ENCODE measurements at regions not wholly inside any gene's neighbourhood (a gene's known extent, or its start where the extent isn't known, plus 50 kb on each side); places are given as distances from the start of the nearest gene placed in this dataset.

DNA sequence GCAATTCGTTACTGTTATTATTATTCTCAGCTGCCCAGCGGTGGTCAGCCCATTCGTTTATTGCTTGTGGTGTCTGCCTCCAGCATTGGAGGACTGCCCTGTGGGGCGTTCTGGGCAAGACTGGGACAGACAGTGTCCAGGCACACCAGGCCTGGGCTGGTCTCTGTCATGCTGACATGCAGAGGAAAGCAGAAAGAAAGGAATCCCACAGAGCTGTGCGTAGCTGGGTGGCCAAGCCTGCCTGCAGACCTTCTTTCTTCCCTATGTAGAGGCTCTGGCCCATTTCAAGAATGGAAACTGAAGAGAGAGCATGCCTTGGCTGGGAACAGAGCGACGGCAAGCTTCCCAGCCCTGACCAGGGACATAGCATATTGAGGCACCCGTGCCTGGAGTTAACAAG, 525.3 kb upstream of the TBX3 start:
- Mint-ChIP-seq H3K4me3 (no peak overlapping the region), H3K27me3 (ENCODE audit: low read depth in 3 of 3) (peaks cover 0 to 2% (median 2%) of the 10 kb centered on the region in 3 donors), H3K36me3 (no peaks in the 10 kb centered on the region), H3K27ac (no peak overlapping the region), H3K4me1 (no peaks in the 10 kb centered on the region), H3K9me3 (peaks cover 0 to 6% (median 2%) of the 10 kb centered on the region in 7 donors)
- Histone ChIP-seq H3K4me3 (replicated peaks in 1 of 3; ENCODE audit: low read depth in 2 of 3, low read length in 3 of 3) (no peak overlapping the region), H3K27ac (ENCODE audit: low read depth in 1 of 2, low read length in 2 of 2) (no peak overlapping the region), H3K9me3 (replicated peaks in 1 of 2; ENCODE audit: control insufficient read depth in 1 of 2, insufficient read depth in 1 of 2, low read length in 2 of 2) (no peaks in the 10 kb centered on the region), H4K20me1 (ENCODE audit: insufficient read depth, low read length) (no peaks in the 10 kb centered on the region), H3K79me2 (ENCODE audit: insufficient read depth, low read length) (no peaks in the 10 kb centered on the region), H3K9ac (ENCODE audit: insufficient read depth, low read length, poor library complexity, severe bottlenecking) (no peak overlapping the region), H3K27me3 (ENCODE audit: control insufficient read depth in 2 of 2, insufficient read depth in 2 of 2, low read length in 2 of 2) (no peaks in the 10 kb centered on the region), H3K4me2 (replicated peaks; ENCODE audit: extremely low read depth, low read length, poor library complexity, severe bottlenecking) (no peak overlapping the region), H3K36me3 (replicated peaks in 1 of 2; ENCODE audit: control insufficient read depth in 1 of 2, insufficient read depth in 2 of 2, low read length in 2 of 2) (no peaks in the 10 kb centered on the region), H2AFZ (ENCODE audit: insufficient read depth, low read depth, low read length, poor library complexity, severe bottlenecking) (no peak overlapping the region), H3K4me1 (ENCODE audit: control insufficient read depth in 1 of 2, insufficient read depth in 2 of 2, low read length in 2 of 2) (no peaks in the 10 kb centered on the region)
- no peak for DNase-seq
- intact Hi-C loops (cut with micrococcal nuclease) = no loop called here
- TF ChIP-seq, protein P1, sequence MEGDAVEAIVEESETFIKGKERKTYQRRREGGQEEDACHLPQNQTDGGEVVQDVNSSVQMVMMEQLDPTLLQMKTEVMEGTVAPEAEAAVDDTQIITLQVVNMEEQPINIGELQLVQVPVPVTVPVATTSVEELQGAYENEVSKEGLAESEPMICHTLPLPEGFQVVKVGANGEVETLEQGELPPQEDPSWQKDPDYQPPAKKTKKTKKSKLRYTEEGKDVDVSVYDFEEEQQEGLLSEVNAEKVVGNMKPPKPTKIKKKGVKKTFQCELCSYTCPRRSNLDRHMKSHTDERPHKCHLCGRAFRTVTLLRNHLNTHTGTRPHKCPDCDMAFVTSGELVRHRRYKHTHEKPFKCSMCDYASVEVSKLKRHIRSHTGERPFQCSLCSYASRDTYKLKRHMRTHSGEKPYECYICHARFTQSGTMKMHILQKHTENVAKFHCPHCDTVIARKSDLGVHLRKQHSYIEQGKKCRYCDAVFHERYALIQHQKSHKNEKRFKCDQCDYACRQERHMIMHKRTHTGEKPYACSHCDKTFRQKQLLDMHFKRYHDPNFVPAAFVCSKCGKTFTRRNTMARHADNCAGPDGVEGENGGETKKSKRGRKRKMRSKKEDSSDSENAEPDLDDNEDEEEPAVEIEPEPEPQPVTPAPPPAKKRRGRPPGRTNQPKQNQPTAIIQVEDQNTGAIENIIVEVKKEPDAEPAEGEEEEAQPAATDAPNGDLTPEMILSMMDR (IDR thresholded peaks at IDR 0.05) = no peak
- WGBS (ENCODE audit: insufficient coverage) = 84% methylated on average over 8 of the region's 8 CpGs

- Mint-ChIP-seq H3K36me3 (no peaks in the 10 kb centered on the region), H3K27ac (no peak overlapping the region), H3K9me3 (peaks cover 0 to 6% (median 2%) of the 10 kb centered on the region in 7 donors), H3K4me3 (no peak overlapping the region), H3K27me3 (ENCODE audit: low read depth in 3 of 3) (peaks cover 0 to 3% (median 2%) of the 10 kb centered on the region in 3 donors), H3K4me1 (no peaks in the 10 kb centered on the region)
- no peak overlapping the region for H3K27ac ChIP-seq (ENCODE audit: low read depth in 1 of 2, low read length in 2 of 2)
- no peaks in the 10 kb centered on the region for H3K9me3 ChIP-seq (replicated peaks in 1 of 2; ENCODE audit: control insufficient read depth in 1 of 2, insufficient read depth in 1 of 2, low read length in 2 of 2)
- H3K27me3 ChIP-seq (ENCODE audit: control insufficient read depth in 2 of 2, insufficient read depth in 2 of 2, low read length in 2 of 2) = no peaks in the 10 kb centered on the region
- no peak for DNase-seq
- no peak overlapping the region for H2AFZ ChIP-seq (ENCODE audit: insufficient read depth, low read depth, low read length, poor library complexity, severe bottlenecking)
- H3K36me3 ChIP-seq (replicated peaks in 1 of 2; ENCODE audit: control insufficient read depth in 1 of 2, insufficient read depth in 2 of 2, low read length in 2 of 2) = no peaks in the 10 kb centered on the region
- H3K9ac ChIP-seq (ENCODE audit: insufficient read depth, low read length, poor library complexity, severe bottlenecking) = no peak overlapping the region
- H3K4me1 ChIP-seq (ENCODE audit: control insufficient read depth in 1 of 2, insufficient read depth in 2 of 2, low read length in 2 of 2) = no peaks in the 10 kb centered on the region
- TF ChIP-seq, protein P1 (IDR thresholded peaks at IDR 0.05) = no peak
- H3K4me2 ChIP-seq (replicated peaks; ENCODE audit: extremely low read depth, low read length, poor library complexity, severe bottlenecking) = no peak overlapping the region
- H3K79me2 ChIP-seq (ENCODE audit: insufficient read depth, low read length) = no peaks in the 10 kb centered on the region
- no peaks in the 10 kb centered on the region for H4K20me1 ChIP-seq (ENCODE audit: insufficient read depth, low read length)
- intact Hi-C loops (cut with micrococcal nuclease) = no loop called here
- no peak overlapping the region for H3K4me3 ChIP-seq (replicated peaks in 1 of 3; ENCODE audit: low read depth in 2 of 3, low read length in 3 of 3)
- 100% methylated on average over 1 of the region's 6 CpGs for WGBS (ENCODE audit: insufficient coverage)
Observed at GRCh38 chr12:115208098-115208497, 524.1 kb upstream of the TBX3 start.
